GM13976 (cell line): ENCODE measurements at regions not wholly inside any gene's neighbourhood (a gene's known extent, or its start where the extent isn't known, plus 50 kb on each side); places are given as distances from the start of the nearest gene placed in this dataset.

Experiments
- DNase-seq: peaks from one replicate; pipeline ENCODE4 v3.0.0; 2012; ENCODE audit warnings: low spot score
- CTCF ChIP-seq: IDR thresholded peaks from 2 replicates; pipeline ENCODE4 v1.5.1; 2012; ENCODE audit warnings: borderline replicate concordance, mild to moderate bottlenecking; ENCODE audit not compliant: insufficient read depth; ENCODE audit errors: extremely low read depth, missing control alignments, control extremely low read depth
- in situ Hi-C: fragments of 300-500 bp; cut with MboI; formaldehyde crosslinking; loops from one replicate; pipeline ENCODE4 v1.12.0; 2022; ENCODE audit warnings: low sequenced_read_pairs, mixed read lengths, inconsistent platforms; ENCODE audit not compliant: unreplicated experiment

- no peak for TF ChIP-seq CTCF
- DNase-seq = no peak
- in situ Hi-C loops = no loop called here
These were observed 110.4 kb downstream of the MICALL2 start for GRCh38 chr7:1348823-1349335.

DNA sequence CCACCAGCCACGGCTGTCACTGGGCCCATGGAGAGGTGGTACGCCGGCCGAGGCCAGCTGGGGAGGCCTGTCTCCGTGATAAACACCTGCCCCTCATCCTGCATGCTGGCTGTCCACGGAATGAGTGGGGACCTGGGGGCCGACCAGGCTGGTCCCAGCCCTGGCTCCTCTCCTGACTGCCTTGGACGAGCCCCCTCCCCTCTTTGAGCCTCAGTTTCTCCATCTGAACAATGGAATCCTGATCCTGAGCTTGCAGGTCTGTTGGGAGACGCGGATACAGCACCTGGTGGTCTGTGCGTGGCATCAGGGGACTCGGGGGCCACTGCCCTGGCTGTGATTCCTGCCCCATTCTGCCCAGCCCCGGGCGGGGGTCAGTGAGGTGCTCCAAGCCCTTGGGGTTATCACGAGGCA, 109.9 kb downstream of the MICALL2 start:
- in situ Hi-C loops = no loop called here
- no peak for DNase-seq
- no peak for TF ChIP-seq CTCF

GRCh38 chr7:1351881-1352625, 107.2 kb downstream of the MICALL2 start:
- no peak for DNase-seq
- in situ Hi-C loops = no loop called here
- TF ChIP-seq CTCF = no peak

- no peak for TF ChIP-seq CTCF
- DNase-seq = no peak
- in situ Hi-C loops = no loop called here
These were observed 106.5 kb downstream of the MICALL2 start for GRCh38 chr7:1352656-1353271.

DNA sequence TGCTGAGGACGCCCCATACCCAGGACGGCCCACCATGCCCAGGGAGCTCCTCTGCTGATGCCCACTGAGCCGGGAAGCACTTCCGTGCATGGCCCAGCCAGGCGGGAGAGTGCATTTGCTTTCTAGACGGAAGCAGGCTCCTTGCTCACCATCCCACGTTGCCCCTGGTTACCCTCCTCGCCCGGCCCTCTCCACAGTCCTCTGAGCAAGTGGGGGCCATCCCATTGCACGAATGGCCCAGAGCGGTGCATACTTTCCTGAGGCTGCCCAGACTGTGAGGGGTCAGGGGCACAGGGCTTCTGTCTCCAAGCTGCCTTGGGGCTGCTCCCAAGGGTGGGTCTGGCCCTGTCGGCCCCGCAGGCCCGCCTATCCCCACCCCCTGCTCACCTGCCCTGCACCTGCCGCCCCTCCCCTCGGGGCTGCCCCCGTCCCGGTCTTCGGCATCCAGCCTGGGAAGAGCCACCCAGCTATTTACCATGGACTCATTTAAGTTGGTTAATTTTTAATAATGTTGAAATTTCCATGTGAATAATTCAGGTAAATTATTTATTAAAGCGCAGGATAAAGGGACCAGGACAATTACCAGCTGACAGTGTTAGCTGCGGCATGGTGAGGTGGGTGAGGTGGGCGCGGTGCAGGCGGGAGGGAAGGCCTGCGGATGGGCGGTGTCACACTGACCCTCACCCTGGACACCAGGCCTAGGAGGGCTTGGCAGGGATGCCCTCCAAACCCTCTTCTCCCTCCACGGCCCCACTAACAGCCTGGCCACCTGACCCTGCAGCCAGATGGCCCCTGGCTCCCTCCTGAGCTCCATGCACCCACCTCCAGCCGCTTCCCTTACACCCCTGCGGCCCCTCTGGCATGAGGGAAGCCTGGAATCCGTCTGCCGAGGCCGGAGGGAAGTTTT, 104.4 kb downstream of the MICALL2 start:
- no peak for TF ChIP-seq CTCF
- DNase-seq = no peak
- in situ Hi-C loops = no loop called here
